Activated naive CD4-positive, alpha-beta T cell treated with anti-CD3 and anti-CD28 coated beads, Interleukin-2, amount 50 U/mL, for 72 hours (primary cell): ENCODE measurements at regions not wholly inside any gene's neighbourhood (a gene's known extent, or its start where the extent isn't known, plus 50 kb on each side); places are given as distances from the start of the nearest gene placed in this dataset.

Experiments
- ATAC-seq, 2 donors: fragments of 150-1000 bp; cut with Tn5 transposase; 2 replicates each; pipeline ENCODE4 v1.10.0; 2021; ENCODE audit warnings: mild to moderate bottlenecking in 2 of 2, moderate library complexity in 2 of 2
- DNase-seq, 2 donors: peaks; one replicate each; pipeline ENCODE4 v3.0.0; 2021 to 2022; ENCODE audit warnings: low spot score in 2 of 2
- H3K27ac Mint-ChIP-seq, 2 donors: one replicate each; pipeline ENCODE4 v1.8.0; 2022; ENCODE audit warnings: mild to moderate bottlenecking in 2 of 2, mixed read lengths in 2 of 2
- H3K36me3 Mint-ChIP-seq, 2 donors: one replicate each; pipeline ENCODE4 v1.8.0; 2022; ENCODE audit warnings: mixed read lengths in 2 of 2
- H3K9me3 Mint-ChIP-seq, 2 donors: one replicate each; pipeline ENCODE4 v1.8.0; 2022; ENCODE audit warnings: mixed read lengths in 2 of 2

DNA sequence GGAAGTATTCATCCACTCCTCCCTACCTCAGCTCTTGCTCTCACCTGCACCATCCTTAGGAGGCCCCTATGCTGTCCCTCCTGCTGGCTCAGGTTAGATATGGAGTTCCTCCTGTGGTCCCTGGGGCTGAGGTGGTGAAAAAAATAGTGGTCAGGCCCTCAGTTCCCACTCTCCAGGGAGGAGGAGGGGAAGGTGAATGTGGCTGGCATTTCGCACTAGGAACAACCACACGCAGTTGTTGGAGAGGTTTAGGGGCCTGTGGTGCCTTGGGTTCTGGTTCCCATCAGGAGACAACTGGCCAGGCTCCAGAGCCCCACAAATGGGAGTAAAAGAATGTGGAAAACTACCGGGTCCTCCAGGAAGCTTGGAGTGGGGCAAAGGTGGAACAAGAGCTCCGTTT, 81.7 kb upstream of the HSPA9 start:
- DNase-seq = no peak
- Mint-ChIP-seq H3K27ac (no peak overlapping the region), H3K36me3 (peaks cover 0 to 4% of the 10 kb centered on the region in 2 donors), H3K9me3 (peaks cover 0 to 3% of the 10 kb centered on the region in 2 donors)
- ATAC-seq = no peak

DNA sequence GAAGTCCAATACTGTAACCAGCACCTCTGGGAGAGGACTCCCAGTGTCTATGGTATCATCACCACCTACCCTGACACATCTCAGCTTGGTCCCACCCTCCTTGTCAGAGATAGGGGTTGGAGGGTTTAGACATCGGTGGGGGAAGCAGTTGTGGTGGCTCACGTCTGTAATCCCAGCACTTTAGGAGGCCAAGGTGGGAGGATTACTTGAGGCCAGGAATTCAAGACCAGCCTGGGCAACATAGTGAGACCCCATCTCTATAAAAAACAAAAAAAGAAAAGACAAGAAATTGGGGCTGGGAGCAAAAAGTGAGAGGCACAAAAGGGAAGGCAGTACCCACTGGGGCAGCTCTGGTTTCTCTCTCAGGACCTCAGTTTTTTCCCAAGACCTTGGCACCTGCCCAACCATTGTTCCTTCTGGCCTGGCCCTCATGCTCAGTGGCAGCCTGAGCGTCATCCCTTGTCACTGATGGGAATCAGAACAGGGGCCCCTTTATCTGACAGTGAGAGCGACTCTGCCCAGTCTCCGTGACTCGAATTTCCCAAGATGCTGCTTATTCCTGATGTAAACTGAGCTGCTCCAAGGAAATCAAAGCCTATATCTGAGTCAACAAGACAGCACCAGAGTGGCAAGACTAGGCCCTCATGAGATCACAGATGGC, 80.5 kb upstream of the HSPA9 start:
- ATAC-seq (no peak), DNase-seq (no peak)
- Mint-ChIP-seq H3K9me3 (peaks cover 0 to 3% of the 10 kb centered on the region in 2 donors), H3K36me3 (peaks cover 0 to 4% of the 10 kb centered on the region in 2 donors), H3K27ac (no peak overlapping the region)

DNA sequence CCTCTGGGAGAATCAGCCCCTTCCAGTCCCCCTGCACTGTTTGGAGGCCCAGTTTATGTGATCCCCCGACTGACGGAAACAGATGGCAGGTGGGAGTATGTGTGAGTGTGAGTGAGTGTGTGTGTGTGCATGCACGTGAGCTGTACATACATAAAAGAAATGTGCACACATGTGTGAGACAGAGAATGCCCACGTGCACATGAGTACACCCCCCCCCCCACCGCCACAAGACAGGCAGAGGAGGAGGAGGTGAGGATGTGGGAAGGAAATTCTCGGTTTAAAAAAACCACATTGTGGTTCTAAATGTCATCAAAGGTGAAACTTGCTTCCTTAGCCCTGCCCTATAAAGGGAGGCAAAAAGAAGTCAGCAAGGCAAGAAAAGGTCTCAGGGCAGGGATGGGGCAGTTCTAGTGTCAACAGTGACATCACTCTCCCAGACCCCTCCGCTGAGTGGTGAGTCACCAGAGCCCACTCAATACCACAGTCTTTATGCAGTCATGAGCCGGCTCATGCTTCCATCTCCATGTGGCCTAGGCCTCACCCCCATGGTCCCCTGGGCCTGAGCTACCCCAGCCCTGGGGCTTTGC, 79.2 kb upstream of the HSPA9 start:
- DNase-seq = peak; percentile 45 to 77
- ATAC-seq = peak; percentile 95 to 96
- H3K27ac Mint-ChIP-seq = peak overlapping the region in 1 of 2 donors; percentile 75
- H3K9me3 Mint-ChIP-seq = peaks cover 0 to 3% of the 10 kb centered on the region in 2 donors
- H3K36me3 Mint-ChIP-seq = peaks cover 0 to 4% of the 10 kb centered on the region in 2 donors

- no peak for ATAC-seq
- Mint-ChIP-seq H3K27ac (no peak overlapping the region), H3K9me3 (peaks cover 0 to 3% of the 10 kb centered on the region in 2 donors), H3K36me3 (peaks cover 0 to 4% of the 10 kb centered on the region in 2 donors)
- DNase-seq = no peak
Measured at GRCh38 chr5:138653502-138653901, 78.3 kb upstream of the HSPA9 start.

DNA sequence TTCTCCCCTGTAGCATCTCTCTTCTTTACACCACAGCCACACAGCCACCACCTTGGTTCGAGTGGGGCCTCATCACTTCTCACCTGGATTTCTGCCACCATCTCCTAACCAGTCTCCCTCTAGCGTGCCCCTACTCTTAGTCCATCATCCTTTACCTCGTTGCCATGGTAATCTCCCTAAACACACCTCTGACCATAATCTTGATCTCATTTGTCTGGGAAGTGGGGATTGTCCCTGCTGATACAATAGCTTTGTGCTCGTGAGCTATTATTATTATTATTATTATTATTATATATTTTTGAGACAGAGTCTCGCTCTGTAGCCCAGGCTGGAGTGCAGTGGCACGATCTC, 76.5 kb upstream of the HSPA9 start:
- Mint-ChIP-seq H3K27ac (no peak overlapping the region), H3K9me3 (peaks cover 0 to 3% of the 10 kb centered on the region in 2 donors)

DNA sequence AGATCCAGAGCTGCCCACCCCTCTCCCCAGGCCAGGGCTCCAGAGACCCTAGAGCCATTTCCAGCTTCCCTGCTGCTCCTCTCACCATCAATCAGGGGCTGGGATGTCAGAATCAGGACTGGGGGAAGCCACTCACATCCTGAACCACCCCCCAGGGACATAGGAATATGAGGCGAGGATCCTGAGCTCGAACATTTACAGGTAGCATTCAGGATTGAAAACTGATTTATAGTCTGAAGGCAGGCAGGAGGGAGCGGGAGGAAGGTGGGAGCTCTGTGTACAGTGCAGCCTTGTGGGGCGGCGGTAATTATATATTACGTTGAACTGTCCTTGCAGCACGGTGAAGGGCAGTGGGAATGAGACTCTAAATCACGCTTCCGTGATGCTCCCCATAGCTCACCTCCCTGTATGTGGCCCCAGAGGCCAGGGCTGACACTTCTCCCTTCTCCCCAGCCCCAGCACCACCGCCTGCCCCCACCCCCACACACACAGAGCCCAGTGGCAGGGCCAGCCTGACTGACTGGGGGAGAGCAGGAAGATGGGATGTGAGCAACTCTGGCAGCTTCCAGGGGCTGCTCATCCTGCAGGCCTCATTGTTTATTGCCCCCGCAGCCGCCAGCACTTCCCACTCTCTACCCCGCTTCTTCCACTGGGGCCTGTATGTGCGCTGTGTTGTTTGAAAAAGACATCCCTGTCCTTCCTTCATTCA, 76.0 kb upstream of the HSPA9 start:
- Mint-ChIP-seq H3K9me3 (peaks cover 0 to 3% of the 10 kb centered on the region in 2 donors), H3K36me3 (no peaks in the 10 kb centered on the region), H3K27ac (no peak overlapping the region)
- DNase-seq (no peak), ATAC-seq (no peak)

More for the DNA sequence above, 76.5 kb upstream of the HSPA9 start:
- ATAC-seq (no peak), DNase-seq (no peak)
- H3K36me3 Mint-ChIP-seq = peaks cover 0 to under 1% of the 10 kb centered on the region in 2 donors

- peaks cover 0 to 3% of the 10 kb centered on the region in 2 donors for H3K9me3 Mint-ChIP-seq
- H3K27ac Mint-ChIP-seq = no peak overlapping the region
- H3K36me3 Mint-ChIP-seq = no peaks in the 10 kb centered on the region
- ATAC-seq (no peak), DNase-seq (no peak)
Measured at GRCh38 chr5:138650196-138650595, 75.0 kb upstream of the HSPA9 start.

- H3K9me3 Mint-ChIP-seq = peaks cover 0 to 2% of the 10 kb centered on the region in 2 donors
- DNase-seq (no peak), ATAC-seq (no peak)
- no peak overlapping the region for H3K27ac Mint-ChIP-seq
- H3K36me3 Mint-ChIP-seq = no peaks in the 10 kb centered on the region
Measured at GRCh38 chr5:138649775-138650174, 74.6 kb upstream of the HSPA9 start.

- Mint-ChIP-seq H3K27ac (no peak overlapping the region), H3K36me3 (no peaks in the 10 kb centered on the region), H3K9me3 (no peaks in the 10 kb centered on the region)
- no peak for ATAC-seq
- DNase-seq = no peak
Measured at GRCh38 chr5:138649316-138649720, 74.1 kb upstream of the HSPA9 start.

GRCh38 chr5:138648841-138649240, 73.6 kb upstream of the HSPA9 start:
- Mint-ChIP-seq H3K9me3 (no peaks in the 10 kb centered on the region), H3K27ac (no peak overlapping the region), H3K36me3 (no peaks in the 10 kb centered on the region)
- no peak for ATAC-seq
- no peak for DNase-seq

DNA sequence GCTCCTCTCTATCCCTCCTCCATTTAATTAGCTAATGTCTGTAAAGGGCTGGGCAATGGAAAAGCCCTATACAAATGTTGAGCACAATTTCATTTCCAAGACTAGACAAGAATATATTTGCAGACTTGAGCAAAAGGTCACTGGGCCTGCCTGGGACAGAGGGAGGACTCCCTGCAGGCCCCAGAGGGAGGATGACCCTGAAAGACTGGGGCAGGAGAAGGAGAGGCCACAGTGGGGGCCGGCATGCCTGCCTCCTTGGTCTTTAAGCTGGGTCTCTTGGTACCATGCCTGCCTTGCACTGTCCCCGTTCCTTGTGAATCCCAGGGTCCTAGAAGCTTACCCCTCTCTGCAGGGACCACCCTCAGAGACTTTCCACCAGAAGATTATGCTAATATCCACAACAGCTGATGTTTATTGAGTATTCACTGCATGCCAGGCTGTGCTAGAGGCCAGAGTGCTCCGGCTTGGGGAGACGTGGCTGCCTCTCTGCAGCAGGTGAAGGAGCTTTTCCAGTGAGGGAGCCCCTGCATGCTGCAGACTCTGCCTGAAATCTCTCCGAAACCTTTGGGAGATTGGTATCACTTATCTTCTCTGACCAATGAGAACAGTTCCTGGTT, 72.7 kb upstream of the HSPA9 start:
- no peak for ATAC-seq
- H3K36me3 Mint-ChIP-seq = no peaks in the 10 kb centered on the region
- H3K9me3 Mint-ChIP-seq = no peaks in the 10 kb centered on the region
- DNase-seq = no peak
- no peak overlapping the region for H3K27ac Mint-ChIP-seq

- Mint-ChIP-seq H3K9me3 (no peaks in the 10 kb centered on the region), H3K27ac (no peak overlapping the region), H3K36me3 (no peaks in the 10 kb centered on the region)
- no peak for DNase-seq
- ATAC-seq = no peak
Measured at GRCh38 chr5:138647261-138647788, 72.1 kb upstream of the HSPA9 start.

GRCh38 chr5:138646671-138647070, 71.5 kb upstream of the HSPA9 start:
- H3K27ac Mint-ChIP-seq = no peak overlapping the region
- H3K36me3 Mint-ChIP-seq = no peaks in the 10 kb centered on the region
- ATAC-seq = no peak
- no peak for DNase-seq
- no peaks in the 10 kb centered on the region for H3K9me3 Mint-ChIP-seq

DNA sequence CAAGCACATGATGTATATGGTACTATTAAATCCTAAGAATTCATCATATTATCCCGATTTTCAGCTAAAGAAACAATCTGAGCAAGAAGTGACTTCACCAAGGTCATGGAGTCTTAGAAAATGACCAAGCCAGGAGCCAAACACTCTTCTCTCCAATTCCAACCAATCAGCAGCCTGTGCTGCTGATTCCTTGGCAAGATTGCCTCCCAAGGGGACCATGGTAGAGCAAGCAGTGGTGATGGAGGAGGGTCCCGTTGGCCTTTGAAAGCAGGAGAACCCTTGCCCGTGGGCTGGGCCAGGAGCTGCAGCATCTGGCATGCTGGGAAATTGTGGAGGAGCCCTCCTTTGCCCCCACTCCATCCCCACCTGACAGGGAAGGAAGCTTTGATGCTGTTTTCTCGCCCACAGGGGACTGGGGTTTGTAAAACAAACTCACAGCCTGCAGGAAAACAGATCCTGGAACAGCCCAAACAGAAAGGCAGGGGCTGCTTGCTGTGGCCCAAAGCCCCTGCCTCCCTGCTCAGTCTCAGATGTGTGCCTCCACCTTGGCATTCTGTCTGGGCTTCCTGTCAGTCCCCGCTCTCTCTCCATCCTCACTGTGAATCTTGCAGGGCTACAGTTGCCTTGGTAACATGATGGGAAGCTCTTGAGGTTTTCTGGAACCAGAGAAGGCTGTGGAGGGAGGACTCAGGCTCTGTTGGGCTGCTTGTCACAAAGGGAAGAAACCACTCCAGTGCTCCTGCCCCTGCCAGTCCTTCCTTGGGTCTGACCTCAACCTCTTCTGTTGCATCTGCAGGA, 70.8 kb upstream of the HSPA9 start:
- DNase-seq (no peak), ATAC-seq (no peak)
- no peaks in the 10 kb centered on the region for H3K36me3 Mint-ChIP-seq
- H3K9me3 Mint-ChIP-seq = no peaks in the 10 kb centered on the region
- H3K27ac Mint-ChIP-seq = no peak overlapping the region

GRCh38 chr5:138643040-138643791, 68.0 kb upstream of the HSPA9 start:
- Mint-ChIP-seq H3K27ac (peak overlapping the region in 1 of 2 donors; percentile 24), H3K9me3 (no peaks in the 10 kb centered on the region), H3K36me3 (no peaks in the 10 kb centered on the region)
- DNase-seq (no peak), ATAC-seq (no peak)
